Liver (tissue), 3 donors: ENCODE measurements at regions not wholly inside any gene's neighbourhood (a gene's known extent, or its start where the extent isn't known, plus 50 kb on each side); places are given as distances from the start of the nearest gene placed in this dataset.

Experiments
- CTCF ChIP-seq: fragments of 150-350 bp; IDR thresholded peaks from 2 replicates; pipeline ENCODE4 v1.5.1; 2017; ENCODE audit warnings: improper control_type of control experiment, low read depth, low read length; ENCODE audit not compliant: missing input control
- GABPA ChIP-seq, 2 donors: IDR thresholded peaks in 1 of 2; conservative IDR thresholded peaks in 1 of 2; 2 replicates each; pipeline ENCODE4 v1.6.1; 2016; ENCODE audit warnings: antibody characterized with exemption in 2 of 2, mild to moderate bottlenecking in 1 of 2, moderate library complexity in 1 of 2
- RAD21 ChIP-seq, 2 donors: IDR thresholded peaks; 2 replicates each; pipeline ENCODE4 v1.6.1; 2016; ENCODE audit warnings: antibody characterized with exemption in 2 of 2, mild to moderate bottlenecking in 2 of 2
- REST ChIP-seq: IDR thresholded peaks from 2 replicates; pipeline ENCODE4 v1.6.1; 2016; ENCODE audit warnings: antibody characterized with exemption, mild to moderate bottlenecking
- donor health status: healthy.
- donor health status: healthy.

- TF ChIP-seq CTCF (no peak), REST (no peak), RAD21 (IDR thresholded peaks at IDR 0.05) (no peak), GABPA (IDR thresholded peaks at IDR 0.05 in 1 of 2, conservative IDR thresholded peaks at IDR 0.05 in 1 of 2) (no peak)
These were observed 100.2 kb upstream of the RAB3GAP2 start for GRCh38 chr1:220372451-220372850.
